SK-N-SH treated with all-trans-retinoic acid at 6 μM for 48 hours (cell line): ENCODE measurements at regions not wholly inside any gene's neighbourhood (a gene's known extent, or its start where the extent isn't known, plus 50 kb on each side); places are given as distances from the start of the nearest gene placed in this dataset.

Source experiments
- CSDC2 ChIP-seq: fragments of 250-450 bp; sonication (Bioruptor Pico); IDR thresholded peaks from 2 replicates; pipeline ENCODE4 v1.5.0; 2020; ENCODE audit warnings: mild to moderate bottlenecking, moderate library complexity
- OSR1 ChIP-seq: fragments of 250-450 bp; sonication (Bioruptor Pico); IDR thresholded peaks from 2 replicates; pipeline ENCODE4 v1.8.0; 2022; ENCODE audit warnings: moderate library complexity, mild to moderate bottlenecking, inconsistent platforms
- RARB ChIP-seq: fragments of 250-450 bp; sonication (Bioruptor Pico); IDR thresholded peaks from 2 replicates; pipeline ENCODE4 v1.8.0; 2021; ENCODE audit warnings: mild to moderate bottlenecking, moderate library complexity
- ZFP3 ChIP-seq: fragments of 250-450 bp; sonication (Bioruptor Pico); IDR thresholded peaks from 2 replicates; pipeline ENCODE4 v1.5.0; 2020; ENCODE audit warnings: mild to moderate bottlenecking, moderate library complexity
- ZFP30 ChIP-seq: fragments of 450-650 bp; formaldehyde crosslinking; IDR thresholded peaks from 2 replicates; pipeline ENCODE4 v1.5.0; 2022; ENCODE audit warnings: mild to moderate bottlenecking, moderate library complexity
- TF ChIP-seq, protein P1 (sequence below): fragments of 250-450 bp; sonication (Bioruptor Pico); IDR thresholded peaks from 2 replicates; pipeline ENCODE4 v1.5.1; 2020; ENCODE audit warnings: low read depth, mild to moderate bottlenecking, moderate library complexity
- TF ChIP-seq, protein P2 (sequence below): fragments of 250-450 bp; sonication (Bioruptor Pico); IDR thresholded peaks from 2 replicates; pipeline ENCODE4 v1.5.0; 2020; ENCODE audit warnings: mild to moderate bottlenecking, moderate library complexity
- TF ChIP-seq, protein P3 (sequence below): fragments of 250-450 bp; sonication (Bioruptor Pico); IDR thresholded peaks from 2 replicates; pipeline ENCODE4 v1.8.0; 2020; ENCODE audit warnings: mild to moderate bottlenecking, moderate library complexity, borderline replicate concordance

DNA sequence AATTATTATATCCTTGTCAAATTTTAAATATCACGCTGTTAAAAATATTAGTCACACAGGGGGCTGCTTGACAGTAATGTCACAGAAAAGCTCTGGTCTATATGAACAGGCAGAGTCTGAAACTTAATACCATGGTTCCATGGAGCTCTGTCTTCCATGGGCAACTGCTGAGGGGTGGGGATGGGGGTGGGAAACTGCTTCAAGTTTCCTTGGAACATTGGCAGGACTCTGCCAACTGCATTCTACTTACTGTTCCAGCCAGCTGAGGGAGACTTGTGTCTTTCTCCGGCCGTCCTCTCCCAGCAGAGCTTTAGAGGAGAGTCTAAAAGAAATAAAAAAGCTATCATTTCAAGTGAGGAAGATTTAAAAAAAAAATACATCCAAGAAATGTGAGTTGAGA, 348.7 kb downstream of the ZIC1 start:
- no peak for TF ChIP-seq OSR1
- TF ChIP-seq ZFP30 (CRISPR knock-in tag): no peak
- TF ChIP-seq, protein P1, sequence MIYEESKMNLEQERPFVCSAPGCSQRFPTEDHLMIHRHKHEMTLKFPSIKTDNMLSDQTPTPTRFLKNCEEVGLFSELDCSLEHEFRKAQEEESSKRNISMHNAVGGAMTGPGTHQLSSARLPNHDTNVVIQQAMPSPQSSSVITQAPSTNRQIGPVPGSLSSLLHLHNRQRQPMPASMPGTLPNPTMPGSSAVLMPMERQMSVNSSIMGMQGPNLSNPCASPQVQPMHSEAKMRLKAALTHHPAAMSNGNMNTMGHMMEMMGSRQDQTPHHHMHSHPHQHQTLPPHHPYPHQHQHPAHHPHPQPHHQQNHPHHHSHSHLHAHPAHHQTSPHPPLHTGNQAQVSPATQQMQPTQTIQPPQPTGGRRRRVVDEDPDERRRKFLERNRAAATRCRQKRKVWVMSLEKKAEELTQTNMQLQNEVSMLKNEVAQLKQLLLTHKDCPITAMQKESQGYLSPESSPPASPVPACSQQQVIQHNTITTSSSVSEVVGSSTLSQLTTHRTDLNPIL (CRISPR knock-in tag): no peak
- no peak for TF ChIP-seq RARB (CRISPR knock-in tag)
- TF ChIP-seq, protein P2, sequence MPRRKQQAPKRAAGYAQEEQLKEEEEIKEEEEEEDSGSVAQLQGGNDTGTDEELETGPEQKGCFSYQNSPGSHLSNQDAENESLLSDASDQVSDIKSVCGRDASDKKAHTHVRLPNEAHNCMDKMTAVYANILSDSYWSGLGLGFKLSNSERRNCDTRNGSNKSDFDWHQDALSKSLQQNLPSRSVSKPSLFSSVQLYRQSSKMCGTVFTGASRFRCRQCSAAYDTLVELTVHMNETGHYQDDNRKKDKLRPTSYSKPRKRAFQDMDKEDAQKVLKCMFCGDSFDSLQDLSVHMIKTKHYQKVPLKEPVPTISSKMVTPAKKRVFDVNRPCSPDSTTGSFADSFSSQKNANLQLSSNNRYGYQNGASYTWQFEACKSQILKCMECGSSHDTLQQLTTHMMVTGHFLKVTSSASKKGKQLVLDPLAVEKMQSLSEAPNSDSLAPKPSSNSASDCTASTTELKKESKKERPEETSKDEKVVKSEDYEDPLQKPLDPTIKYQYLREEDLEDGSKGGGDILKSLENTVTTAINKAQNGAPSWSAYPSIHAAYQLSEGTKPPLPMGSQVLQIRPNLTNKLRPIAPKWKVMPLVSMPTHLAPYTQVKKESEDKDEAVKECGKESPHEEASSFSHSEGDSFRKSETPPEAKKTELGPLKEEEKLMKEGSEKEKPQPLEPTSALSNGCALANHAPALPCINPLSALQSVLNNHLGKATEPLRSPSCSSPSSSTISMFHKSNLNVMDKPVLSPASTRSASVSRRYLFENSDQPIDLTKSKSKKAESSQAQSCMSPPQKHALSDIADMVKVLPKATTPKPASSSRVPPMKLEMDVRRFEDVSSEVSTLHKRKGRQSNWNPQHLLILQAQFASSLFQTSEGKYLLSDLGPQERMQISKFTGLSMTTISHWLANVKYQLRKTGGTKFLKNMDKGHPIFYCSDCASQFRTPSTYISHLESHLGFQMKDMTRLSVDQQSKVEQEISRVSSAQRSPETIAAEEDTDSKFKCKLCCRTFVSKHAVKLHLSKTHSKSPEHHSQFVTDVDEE (CRISPR knock-in tag): no peak
- no peak for TF ChIP-seq CSDC2 (CRISPR knock-in tag)
- TF ChIP-seq, protein P3, sequence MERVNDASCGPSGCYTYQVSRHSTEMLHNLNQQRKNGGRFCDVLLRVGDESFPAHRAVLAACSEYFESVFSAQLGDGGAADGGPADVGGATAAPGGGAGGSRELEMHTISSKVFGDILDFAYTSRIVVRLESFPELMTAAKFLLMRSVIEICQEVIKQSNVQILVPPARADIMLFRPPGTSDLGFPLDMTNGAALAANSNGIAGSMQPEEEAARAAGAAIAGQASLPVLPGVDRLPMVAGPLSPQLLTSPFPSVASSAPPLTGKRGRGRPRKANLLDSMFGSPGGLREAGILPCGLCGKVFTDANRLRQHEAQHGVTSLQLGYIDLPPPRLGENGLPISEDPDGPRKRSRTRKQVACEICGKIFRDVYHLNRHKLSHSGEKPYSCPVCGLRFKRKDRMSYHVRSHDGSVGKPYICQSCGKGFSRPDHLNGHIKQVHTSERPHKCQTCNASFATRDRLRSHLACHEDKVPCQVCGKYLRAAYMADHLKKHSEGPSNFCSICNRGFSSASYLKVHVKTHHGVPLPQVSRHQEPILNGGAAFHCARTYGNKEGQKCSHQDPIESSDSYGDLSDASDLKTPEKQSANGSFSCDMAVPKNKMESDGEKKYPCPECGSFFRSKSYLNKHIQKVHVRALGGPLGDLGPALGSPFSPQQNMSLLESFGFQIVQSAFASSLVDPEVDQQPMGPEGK (CRISPR knock-in tag): no peak
- TF ChIP-seq ZFP3: no peak
